Suprapubic skin (tissue), 4 donors: ENCODE measurements at regions not wholly inside any gene's neighbourhood (a gene's known extent, or its start where the extent isn't known, plus 50 kb on each side); places are given as distances from the start of the nearest gene placed in this dataset.

Experiments used
- DNase-seq, 2 donors: peaks; one replicate each; pipeline ENCODE4 v3.0.0-alpha.2; 2019; ENCODE audit warnings: low spot score in 2 of 2
- H3K27ac ChIP-seq: fragments of 200-600 bp; sonication (generic); one replicate; pipeline ENCODE4 v1.5.1; 2019
- H3K27me3 ChIP-seq: fragments of 200-600 bp; sonication (generic); one replicate; pipeline ENCODE4 v1.5.1; 2019
- H3K36me3 ChIP-seq: fragments of 200-600 bp; sonication (generic); one replicate; pipeline ENCODE4 v1.5.1; 2019
- H3K4me1 ChIP-seq: fragments of 200-600 bp; sonication (generic); one replicate; pipeline ENCODE4 v1.5.1; 2019
- H3K4me3 ChIP-seq: fragments of 200-600 bp; sonication (generic); one replicate; pipeline ENCODE4 v1.5.1; 2019; ENCODE audit warnings: mild to moderate bottlenecking
- H3K9me3 ChIP-seq: fragments of 200-600 bp; sonication (generic); one replicate; pipeline ENCODE4 v1.5.1; 2019
- EP300 ChIP-seq: sonication (generic); formaldehyde crosslinking; IDR thresholded peaks from one replicate; pipeline ENCODE4 v1.6.1; 2017; ENCODE audit warnings: antibody characterized with exemption
- POLR2A ChIP-seq, 2 donors: fragments of 450-650 bp; IDR thresholded peaks; one replicate each; pipeline ENCODE4 v1.6.1; 2017; ENCODE audit warnings: antibody characterized with exemption in 2 of 2, mild to moderate bottlenecking in 2 of 2, moderate library complexity in 2 of 2
- POLR2AphosphoS5 ChIP-seq, 3 donors: sonication (generic); formaldehyde crosslinking; IDR thresholded peaks; one replicate each; pipeline ENCODE4 v1.6.1; 2017; ENCODE audit warnings: antibody characterized with exemption in 3 of 3
- WGBS: methylation state at CpG from one replicate; pipeline ENCODE4 v1.1.5; 2018; 5-methylcytosine and 5-hydroxymethylcytosine counted together
- TF ChIP-seq, protein P1 (sequence below), 2 donors: fragments of 200-600 bp in 1 of 2; fragments of 450-650 bp in 1 of 2; sonication (generic) in 1 of 2; IDR thresholded peaks; one replicate each; pipeline ENCODE4 v1.5.1; 2016 to 2019; ENCODE audit warnings: antibody characterized with exemption in 2 of 2, mild to moderate bottlenecking in 1 of 2, moderate library complexity in 1 of 2

DNA sequence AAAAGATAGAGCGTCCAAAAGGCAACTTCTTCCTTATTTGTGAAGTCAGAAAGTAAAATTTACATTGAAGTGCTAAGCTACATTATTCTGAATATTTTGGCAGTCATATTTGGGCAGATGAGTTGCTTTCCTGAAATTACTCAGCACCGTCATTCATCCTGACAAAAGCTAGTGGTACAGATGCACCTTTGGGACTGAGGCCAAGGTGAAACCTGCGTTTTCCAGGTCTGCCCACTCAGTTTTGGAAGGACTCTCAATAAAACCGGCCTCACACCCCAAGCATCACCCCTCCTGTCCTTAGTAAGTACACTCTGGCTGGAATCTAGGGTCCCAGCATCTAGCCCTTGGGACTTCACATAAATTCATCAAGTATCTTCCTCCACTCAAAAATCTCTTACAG, 187.5 kb downstream of the TM9SF2 start:
- H3K9me3 ChIP-seq, result no peaks in the 10 kb centered on the region
- no peak for TF ChIP-seq POLR2A (IDR thresholded peaks at IDR 0.05)
- no peak for TF ChIP-seq EP300
- no peak for TF ChIP-seq POLR2AphosphoS5 (IDR thresholded peaks at IDR 0.05)
- TF ChIP-seq, protein P1, sequence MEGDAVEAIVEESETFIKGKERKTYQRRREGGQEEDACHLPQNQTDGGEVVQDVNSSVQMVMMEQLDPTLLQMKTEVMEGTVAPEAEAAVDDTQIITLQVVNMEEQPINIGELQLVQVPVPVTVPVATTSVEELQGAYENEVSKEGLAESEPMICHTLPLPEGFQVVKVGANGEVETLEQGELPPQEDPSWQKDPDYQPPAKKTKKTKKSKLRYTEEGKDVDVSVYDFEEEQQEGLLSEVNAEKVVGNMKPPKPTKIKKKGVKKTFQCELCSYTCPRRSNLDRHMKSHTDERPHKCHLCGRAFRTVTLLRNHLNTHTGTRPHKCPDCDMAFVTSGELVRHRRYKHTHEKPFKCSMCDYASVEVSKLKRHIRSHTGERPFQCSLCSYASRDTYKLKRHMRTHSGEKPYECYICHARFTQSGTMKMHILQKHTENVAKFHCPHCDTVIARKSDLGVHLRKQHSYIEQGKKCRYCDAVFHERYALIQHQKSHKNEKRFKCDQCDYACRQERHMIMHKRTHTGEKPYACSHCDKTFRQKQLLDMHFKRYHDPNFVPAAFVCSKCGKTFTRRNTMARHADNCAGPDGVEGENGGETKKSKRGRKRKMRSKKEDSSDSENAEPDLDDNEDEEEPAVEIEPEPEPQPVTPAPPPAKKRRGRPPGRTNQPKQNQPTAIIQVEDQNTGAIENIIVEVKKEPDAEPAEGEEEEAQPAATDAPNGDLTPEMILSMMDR (IDR thresholded peaks at IDR 0.05), result no peak
- no peak overlapping the region for H3K27ac ChIP-seq
- no peaks in the 10 kb centered on the region for H3K36me3 ChIP-seq
- no peak overlapping the region for H3K4me3 ChIP-seq
- no peaks in the 10 kb centered on the region for H3K27me3 ChIP-seq
- no peaks in the 10 kb centered on the region for H3K4me1 ChIP-seq
- no peak for DNase-seq
- 58% methylated on average over 4 of the region's 4 CpGs for WGBS

DNA sequence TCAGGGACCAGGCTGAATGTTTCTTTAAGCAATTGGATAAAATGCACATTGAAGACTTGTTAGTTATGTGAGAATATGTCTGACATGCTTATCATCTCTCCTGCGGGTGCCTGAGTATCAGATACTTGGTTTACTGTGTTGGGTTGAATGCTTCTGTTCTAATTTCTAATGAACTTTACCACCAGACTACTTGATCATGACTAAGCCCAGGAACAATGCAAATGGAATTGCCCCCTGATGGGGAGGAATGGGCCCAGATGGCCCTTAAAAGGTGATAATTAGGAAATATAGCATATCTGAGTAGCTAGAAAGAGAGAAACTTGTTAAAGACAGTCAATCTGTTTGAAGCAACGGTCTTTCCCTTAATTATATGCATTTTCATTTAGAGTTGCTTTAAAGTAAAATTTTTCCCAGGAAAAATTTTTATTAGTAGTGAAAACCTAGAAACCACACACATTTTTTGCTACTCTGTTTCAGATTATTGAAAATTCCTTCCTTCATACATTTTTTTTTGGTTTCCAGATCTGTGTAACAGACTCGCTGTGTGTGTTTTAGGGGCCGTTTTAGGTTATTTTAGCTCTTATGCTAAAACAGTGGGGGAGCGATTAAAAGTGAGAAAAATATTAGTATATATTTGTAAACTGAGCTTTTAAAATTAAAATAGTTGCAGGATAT, 186.6 kb downstream of the TM9SF2 start:
- WGBS, result 89% methylated on average over 5 of the region's 5 CpGs
- TF ChIP-seq EP300 (no peak), POLR2A (IDR thresholded peaks at IDR 0.05) (no peak), POLR2AphosphoS5 (IDR thresholded peaks at IDR 0.05) (no peak)
- TF ChIP-seq, protein P1 (IDR thresholded peaks at IDR 0.05), result no peak
- DNase-seq, result no peak
- H3K27me3 ChIP-seq, result no peaks in the 10 kb centered on the region
- H3K36me3 ChIP-seq, result no peaks in the 10 kb centered on the region
- no peaks in the 10 kb centered on the region for H3K9me3 ChIP-seq
- no peaks in the 10 kb centered on the region for H3K4me1 ChIP-seq
- H3K4me3 ChIP-seq, result no peak overlapping the region
- no peak overlapping the region for H3K27ac ChIP-seq

DNA sequence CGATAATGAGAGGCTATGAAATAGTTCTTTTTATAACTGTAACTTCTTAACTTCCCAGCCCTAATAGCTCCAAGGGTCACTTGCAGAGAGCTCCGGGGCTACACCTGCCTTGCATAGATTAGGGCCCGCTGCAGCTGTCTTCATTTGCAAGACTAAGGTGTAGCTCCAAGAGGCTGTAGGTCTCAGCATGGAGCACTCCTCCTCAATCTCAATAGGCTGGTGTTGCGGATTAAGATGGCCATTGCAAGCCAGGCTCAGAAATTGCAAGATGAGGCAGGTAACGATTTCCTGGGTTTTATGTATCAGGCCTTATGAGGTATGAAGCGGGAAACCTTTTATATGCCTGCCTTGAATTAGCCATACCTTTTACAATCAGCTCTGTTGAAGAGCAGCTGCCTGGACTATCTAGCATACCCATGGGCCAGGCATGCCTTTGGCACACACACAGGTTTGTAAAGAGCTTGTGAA, 185.7 kb downstream of the TM9SF2 start:
- Histone ChIP-seq H3K4me3 (no peak overlapping the region), H3K9me3 (no peaks in the 10 kb centered on the region), H3K27me3 (no peaks in the 10 kb centered on the region), H3K4me1 (no peaks in the 10 kb centered on the region), H3K36me3 (no peaks in the 10 kb centered on the region), H3K27ac (no peak overlapping the region)
- 73% methylated on average over 6 of the region's 6 CpGs for WGBS
- TF ChIP-seq POLR2A (IDR thresholded peaks at IDR 0.05) (no peak), POLR2AphosphoS5 (IDR thresholded peaks at IDR 0.05) (no peak), EP300 (no peak)
- TF ChIP-seq, protein P1 (IDR thresholded peaks at IDR 0.05), result no peak
- no peak for DNase-seq

DNA sequence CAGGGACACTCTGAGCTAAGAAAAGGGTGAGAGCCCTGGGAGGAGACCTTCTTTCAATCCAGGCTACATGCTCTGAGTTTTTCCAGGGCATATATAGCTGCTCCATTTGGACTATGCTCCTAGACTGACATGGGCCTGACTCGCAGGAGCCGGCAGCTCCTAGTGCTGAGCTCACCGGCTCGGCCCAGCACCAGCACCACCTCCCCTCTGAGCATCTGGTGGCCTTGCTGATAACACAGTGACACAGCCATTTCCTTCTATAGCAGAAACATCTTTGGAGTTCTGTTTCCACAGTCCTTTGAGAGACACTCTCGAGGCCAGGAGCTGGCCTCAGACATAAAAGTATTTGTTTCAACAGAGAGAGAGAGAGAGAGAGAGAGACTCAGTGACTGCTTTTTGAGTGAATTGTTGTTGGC, 184.9 kb downstream of the TM9SF2 start:
- no peak for DNase-seq
- WGBS, result 77% methylated on average over 5 of the region's 5 CpGs

DNA sequence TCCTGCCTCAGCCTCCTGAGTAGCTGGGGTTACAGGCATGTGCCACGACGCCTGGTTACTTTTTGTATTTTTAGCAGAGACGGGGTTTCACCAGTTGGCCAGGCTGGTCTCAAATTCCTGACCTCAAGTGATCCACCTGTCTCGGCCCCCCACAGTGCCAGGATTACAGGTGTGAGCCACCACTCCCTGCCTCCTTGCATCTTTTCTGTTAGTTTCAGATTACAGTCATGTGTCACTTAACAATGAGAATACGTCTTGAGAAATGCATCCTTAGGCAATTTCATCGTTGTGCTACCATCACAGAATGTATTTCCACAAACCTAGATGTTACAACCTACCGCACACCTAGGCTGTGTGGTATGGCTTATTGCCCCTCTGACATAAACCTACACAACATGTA, 180.4 kb downstream of the TM9SF2 start:
- TF ChIP-seq, protein P1 (IDR thresholded peaks at IDR 0.05), result no peak
- TF ChIP-seq EP300 (no peak), POLR2A (IDR thresholded peaks at IDR 0.05) (no peak), POLR2AphosphoS5 (IDR thresholded peaks at IDR 0.05) (no peak)
- Histone ChIP-seq H3K36me3 (no peaks in the 10 kb centered on the region), H3K9me3 (no peaks in the 10 kb centered on the region), H3K27me3 (no peaks in the 10 kb centered on the region), H3K4me1 (peaks cover 8% of the 10 kb centered on the region), H3K4me3 (no peak overlapping the region), H3K27ac (no peak overlapping the region)
- 90% methylated on average over 7 of the region's 7 CpGs for WGBS
- DNase-seq, result no peak

More for the DNA sequence above, 184.9 kb downstream of the TM9SF2 start:
- Histone ChIP-seq H3K4me1 (no peaks in the 10 kb centered on the region), H3K4me3 (no peak overlapping the region), H3K27me3 (no peaks in the 10 kb centered on the region), H3K27ac (no peak overlapping the region), H3K9me3 (no peaks in the 10 kb centered on the region), H3K36me3 (no peaks in the 10 kb centered on the region)
- no peak for TF ChIP-seq POLR2AphosphoS5 (IDR thresholded peaks at IDR 0.05)
- TF ChIP-seq, protein P1 (IDR thresholded peaks at IDR 0.05), result no peak
- no peak for TF ChIP-seq EP300
- no peak for TF ChIP-seq POLR2A (IDR thresholded peaks at IDR 0.05)
